GM18520 (cell line): ENCODE measurements at regions not wholly inside any gene's neighbourhood (a gene's known extent, or its start where the extent isn't known, plus 50 kb on each side); places are given as distances from the start of the nearest gene placed in this dataset.
"Not testable (repeated sequence)": the region's sequence is repeated elsewhere in the genome, so short reads cannot be mapped to it uniquely, and the experiment has no call there.

ENCODE experiments used
- ATAC-seq: cut with Tn5 transposase; IDR thresholded peaks from one replicate; pipeline ENCODE4 v1.9.1; 2021; ENCODE audit not compliant: unreplicated experiment

- ATAC-seq, result no peak
Measured at GRCh38 chr2:60259781-60260180, 293.7 kb downstream of the BCL11A start.

- ATAC-seq, result no peak
Measured at GRCh38 chr2:60252581-60253150, 300.8 kb downstream of the BCL11A start.

GRCh38 chr2:60251247-60251646 lies 302.2 kb downstream of the BCL11A start:
- no peak for ATAC-seq

GRCh38 chr2:60249879-60250278 lies 303.6 kb downstream of the BCL11A start:
- ATAC-seq, result no peak

GRCh38 chr2:60247471-60247870 lies 306.0 kb downstream of the BCL11A start:
- ATAC-seq, result no peak

- no peak for ATAC-seq
Measured at GRCh38 chr2:60246583-60246982, 306.9 kb downstream of the BCL11A start.

GRCh38 chr2:60234274-60234986 lies 319.0 kb downstream of the BCL11A start:
- ATAC-seq, result no peak

- no peak for ATAC-seq
Measured at GRCh38 chr2:60230596-60230995, 322.9 kb downstream of the BCL11A start.

- no peak for ATAC-seq
Measured at GRCh38 chr2:60230037-60230436, 323.4 kb downstream of the BCL11A start.

- no peak for ATAC-seq
Measured at GRCh38 chr2:60226943-60227342, 326.5 kb downstream of the BCL11A start.

GRCh38 chr2:60226191-60226590 lies 327.3 kb downstream of the BCL11A start:
- no peak for ATAC-seq

GRCh38 chr2:60223859-60224258 lies 329.6 kb downstream of the BCL11A start:
- ATAC-seq, result no peak

- ATAC-seq, result no peak
Measured at GRCh38 chr2:60221098-60221497, 332.4 kb downstream of the BCL11A start.

GRCh38 chr2:60219536-60219935 lies 333.9 kb downstream of the BCL11A start:
- ATAC-seq, result no peak

- no peak for ATAC-seq
Measured at GRCh38 chr2:60216452-60216995, 336.9 kb downstream of the BCL11A start.

- no peak for ATAC-seq
Measured at GRCh38 chr2:60215386-60215901, 338.0 kb downstream of the BCL11A start.

GRCh38 chr2:60214626-60214875 lies 338.9 kb downstream of the BCL11A start:
- ATAC-seq, result no peak

GRCh38 chr2:60213865-60214625 lies 339.4 kb downstream of the BCL11A start:
- no peak for ATAC-seq

- no peak for ATAC-seq
Measured at GRCh38 chr2:60212181-60212945, 341.1 kb downstream of the BCL11A start.

GRCh38 chr2:60189006-60189405 lies 364.4 kb downstream of the BCL11A start:
- ATAC-seq, result not testable (repeated sequence)

- no peak for ATAC-seq
Measured at GRCh38 chr2:60175290-60175689, 378.2 kb downstream of the BCL11A start.
